K562 (cell line): ENCODE measurements at regions not wholly inside any gene's neighbourhood (a gene's known extent, or its start where the extent isn't known, plus 50 kb on each side); places are given as distances from the start of the nearest gene placed in this dataset.

Source experiments
- ATF2 ChIP-seq: sonication (generic); formaldehyde crosslinking; IDR thresholded peaks from 2 replicates; pipeline ENCODE4 v1.8.1; 2022; ENCODE audit warnings: missing genetic modification reagents
- CHD2 ChIP-seq: IDR thresholded peaks from 2 replicates; pipeline ENCODE4 v1.6.1; 2011; ENCODE audit warnings: low read depth, low read length
- CTCF ChIP-seq, 3 experiments: IDR thresholded peaks in 2 of 3; conservative IDR thresholded peaks in 1 of 3; 2 replicates each; pipeline ENCODE4 v1.5.1; 2011 to 2012; ENCODE audit warnings: low read length in 3 of 3, mild to moderate bottlenecking in 3 of 3, control low read depth in 2 of 3, improper control_type of control experiment in 1 of 3, inconsistent platforms in 1 of 3, low read depth in 1 of 3, mixed read lengths in 1 of 3, moderate library complexity in 1 of 3; ENCODE audit not compliant: insufficient read depth in 2 of 3
- EZH2 ChIP-seq: IDR thresholded peaks from 2 replicates; pipeline ENCODE4 v1.6.1; 2012; ENCODE audit warnings: low read depth, mild to moderate bottlenecking, inconsistent platforms, low read length, borderline replicate concordance
- MAX ChIP-seq: sonication (generic); formaldehyde crosslinking; IDR thresholded peaks from 2 replicates; pipeline ENCODE4 v1.9.0; 2022; ENCODE audit warnings: mild to moderate bottlenecking, missing genetic modification reagents
- POLR2AphosphoS5 ChIP-seq: IDR thresholded peaks from 2 replicates; pipeline ENCODE4 v1.6.1; 2011; ENCODE audit warnings: mild to moderate bottlenecking, low read depth, low read length, moderate library complexity; ENCODE audit not compliant: control insufficient read depth, insufficient read depth
- USF2 ChIP-seq: sonication (generic); formaldehyde crosslinking; IDR thresholded peaks from 2 replicates; pipeline ENCODE4 v1.5.0; 2020; ENCODE audit warnings: missing genetic modification reagents
- ZBTB33 ChIP-seq: sonication (generic); formaldehyde crosslinking; IDR thresholded peaks from 2 replicates; pipeline ENCODE4 v1.8.1; 2023; ENCODE audit warnings: mild to moderate bottlenecking, missing genetic modification reagents
- ZC3H4 ChIP-seq: sonication (generic); formaldehyde crosslinking; IDR thresholded peaks from 2 replicates; pipeline ENCODE4 v1.9.0; 2021; ENCODE audit warnings: missing genetic modification reagents, borderline replicate concordance
- ZNF184 ChIP-seq: sonication (generic); formaldehyde crosslinking; IDR thresholded peaks from 2 replicates; pipeline ENCODE4 v1.5.0; 2020; ENCODE audit warnings: missing genetic modification reagents
- ZNF431 ChIP-seq: sonication (generic); formaldehyde crosslinking; IDR thresholded peaks from 2 replicates; pipeline ENCODE4 v1.8.0; 2022; ENCODE audit warnings: mild to moderate bottlenecking, missing genetic modification reagents

DNA sequence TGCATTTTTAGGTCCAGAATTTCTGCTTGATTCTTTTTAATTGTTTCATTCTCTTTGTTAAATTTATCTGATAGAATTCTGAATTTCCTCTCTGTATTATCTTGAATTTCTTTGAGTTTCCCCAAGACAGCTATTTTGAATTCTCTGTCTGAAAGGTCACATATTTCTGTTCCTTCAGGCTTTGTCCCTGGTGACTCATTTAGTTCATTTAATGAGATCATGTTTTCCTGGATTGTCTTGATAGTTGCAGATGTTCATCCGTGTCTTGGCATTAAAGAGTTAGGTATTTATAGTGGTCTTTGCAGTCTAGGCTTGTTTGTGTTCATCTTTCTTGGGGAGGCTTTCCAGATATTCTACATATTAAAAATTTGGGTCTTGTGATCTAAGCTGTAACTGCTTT is 694.8 kb upstream of the CCDC179 start:
- TF ChIP-seq EZH2: no peak
- TF ChIP-seq MAX (CRISPR knock-in tag): no peak
- no peak for TF ChIP-seq CHD2
- TF ChIP-seq ZNF431 (CRISPR knock-in tag): no peak
- no peak for TF ChIP-seq CTCF (IDR thresholded peaks at IDR 0.05 in 2 of 3, conservative IDR thresholded peaks at IDR 0.05 in 1 of 3; ENCODE audit: insufficient read depth in 2 of 3, low read depth in 1 of 3, low read length in 3 of 3)
- no peak for TF ChIP-seq ZNF184 (CRISPR knock-in tag)
- no peak for TF ChIP-seq POLR2AphosphoS5
- TF ChIP-seq ZC3H4: no peak
- no peak for TF ChIP-seq USF2 (CRISPR knock-in tag)
- TF ChIP-seq ZBTB33 (CRISPR knock-in tag): no peak
- TF ChIP-seq ATF2: no peak
